ENCODE measurements at regions not wholly inside any gene's neighbourhood (a gene's known extent, or its start where the extent isn't known, plus 50 kb on each side); places are given as distances from the start of the nearest gene placed in this dataset.

GRCh38 chr2:51528156-51528555, 496.2 kb upstream of the NRXN1 start:
- DNase-seq = no peak

- no peak for DNase-seq
These were observed 494.8 kb upstream of the NRXN1 start for GRCh38 chr2:51526766-51527165.

DNA sequence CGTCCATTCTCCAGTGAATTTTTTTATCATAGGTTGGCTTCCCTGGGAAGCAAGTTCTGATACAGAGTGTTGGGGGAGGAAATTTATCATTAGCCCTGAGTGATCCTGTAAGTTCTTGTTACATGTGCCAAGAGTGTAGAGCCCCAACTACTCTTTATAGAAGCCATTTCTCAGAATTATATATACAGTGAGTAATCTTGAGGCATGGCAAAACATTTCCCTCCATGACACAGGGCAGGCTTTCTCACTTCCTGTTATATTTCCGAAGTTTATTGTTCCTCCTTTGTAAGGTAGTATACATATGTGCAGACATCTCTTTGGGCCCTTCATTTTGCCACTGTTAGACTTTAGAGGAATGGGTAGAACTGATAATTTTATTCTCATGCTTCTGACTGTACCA, 484.7 kb upstream of the NRXN1 start:
- DNase-seq = no peak

- no peak for DNase-seq
These were observed 479.1 kb upstream of the NRXN1 start for GRCh38 chr2:51511002-51511401.

GRCh38 chr2:51510303-51510702, 478.4 kb upstream of the NRXN1 start:
- DNase-seq = no peak

DNA sequence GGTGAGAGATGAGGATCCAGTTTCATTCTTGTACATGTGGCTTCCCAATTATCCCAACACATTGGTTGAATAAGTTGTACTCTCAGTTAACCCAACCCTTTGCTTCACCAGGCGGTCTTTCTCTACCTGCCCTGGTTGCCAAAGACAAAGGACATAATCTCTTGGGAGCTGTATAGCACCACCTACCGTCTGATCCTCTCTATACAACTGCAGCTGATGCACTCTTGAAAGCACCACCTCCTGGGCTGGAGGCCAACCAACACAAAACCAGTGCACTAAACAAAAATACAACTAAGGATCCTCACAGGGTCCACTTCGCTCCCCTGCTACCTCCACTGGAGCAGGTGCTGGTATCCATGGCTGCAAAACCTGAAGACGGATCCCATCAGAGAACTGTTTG, 473.6 kb upstream of the NRXN1 start:
- no peak for DNase-seq

GRCh38 chr2:51490576-51491234, 458.8 kb upstream of the NRXN1 start:
- no peak for DNase-seq

DNA sequence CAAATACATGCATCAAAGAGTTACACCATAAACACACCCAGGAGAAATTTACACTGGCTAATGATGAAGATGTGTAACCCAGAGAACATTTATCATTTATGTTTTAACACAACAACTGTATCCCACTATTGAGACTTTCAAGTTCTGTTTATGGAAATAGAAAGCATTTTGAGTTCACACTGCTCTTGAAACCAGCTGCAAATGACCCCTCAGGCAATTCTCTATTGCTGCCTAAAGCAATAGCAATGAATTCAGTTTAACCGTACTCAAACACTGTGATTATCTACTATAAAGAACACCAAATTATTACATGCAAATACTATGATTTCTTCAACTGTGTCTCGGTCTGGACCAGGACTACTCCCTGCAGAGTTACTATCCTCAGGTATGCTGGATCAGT, 452.7 kb upstream of the NRXN1 start:
- no peak for DNase-seq

DNA sequence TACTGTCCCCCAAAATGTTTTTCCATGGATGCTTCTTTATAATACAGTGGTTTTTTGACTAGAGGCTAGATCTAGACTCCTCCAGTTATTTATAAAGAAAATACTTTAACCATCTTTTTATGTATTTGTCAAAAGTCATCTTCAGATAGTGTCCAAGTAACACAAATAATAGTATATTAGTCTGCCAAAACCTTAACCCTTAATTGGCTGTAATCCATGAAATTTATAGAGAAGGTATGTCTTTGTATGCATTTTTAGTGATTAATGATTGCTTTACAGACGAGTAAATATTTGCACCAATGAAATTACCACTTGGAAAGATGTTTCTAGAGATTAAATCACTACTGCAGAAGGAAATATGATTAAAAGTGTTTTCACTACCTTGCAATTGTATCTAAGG, 451.8 kb upstream of the NRXN1 start:
- DNase-seq = no peak

GRCh38 chr2:51472783-51473182, 440.9 kb upstream of the NRXN1 start:
- no peak for DNase-seq

- DNase-seq = no peak
These were observed 440.4 kb upstream of the NRXN1 start for GRCh38 chr2:51472300-51472699.

DNA sequence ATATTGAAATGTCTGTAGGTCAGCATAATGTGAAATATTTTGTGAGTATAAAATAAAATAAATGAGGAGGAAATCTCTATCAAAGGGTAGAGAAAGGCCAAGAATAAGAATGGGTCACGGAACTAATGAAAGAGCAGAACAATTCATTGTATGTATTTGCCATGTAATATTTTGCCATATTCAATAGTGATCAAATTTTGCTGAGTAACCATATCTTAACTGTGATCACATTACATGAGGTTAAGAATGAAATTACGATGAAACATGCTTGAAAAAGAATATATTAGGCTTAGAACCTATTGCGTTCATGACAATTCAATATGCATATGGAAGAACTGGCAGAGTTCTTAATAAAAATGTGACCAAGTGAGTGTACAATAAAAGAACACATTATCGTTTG, 437.2 kb upstream of the NRXN1 start:
- DNase-seq = no peak

GRCh38 chr2:51465326-51465725, 433.4 kb upstream of the NRXN1 start:
- DNase-seq = no peak

DNA sequence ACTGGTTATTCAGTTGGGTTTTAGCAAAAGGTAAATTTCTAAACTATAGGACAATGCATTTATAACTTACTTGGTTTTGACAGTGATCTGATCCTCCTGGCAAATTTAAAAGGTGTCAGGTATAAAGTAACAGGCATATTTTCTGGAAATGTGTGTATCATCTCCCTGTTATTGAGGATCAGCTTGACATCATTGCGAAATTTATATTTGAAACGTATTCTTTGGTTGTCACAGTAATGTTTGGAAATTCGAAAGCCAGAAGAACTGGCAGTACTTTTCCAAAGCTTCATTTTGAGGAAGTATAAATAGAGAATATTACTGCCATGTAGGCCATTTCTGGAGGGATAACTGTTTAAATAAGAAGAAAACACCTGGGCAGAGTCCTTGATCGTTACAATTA, 422.2 kb upstream of the NRXN1 start:
- no peak for DNase-seq

DNA sequence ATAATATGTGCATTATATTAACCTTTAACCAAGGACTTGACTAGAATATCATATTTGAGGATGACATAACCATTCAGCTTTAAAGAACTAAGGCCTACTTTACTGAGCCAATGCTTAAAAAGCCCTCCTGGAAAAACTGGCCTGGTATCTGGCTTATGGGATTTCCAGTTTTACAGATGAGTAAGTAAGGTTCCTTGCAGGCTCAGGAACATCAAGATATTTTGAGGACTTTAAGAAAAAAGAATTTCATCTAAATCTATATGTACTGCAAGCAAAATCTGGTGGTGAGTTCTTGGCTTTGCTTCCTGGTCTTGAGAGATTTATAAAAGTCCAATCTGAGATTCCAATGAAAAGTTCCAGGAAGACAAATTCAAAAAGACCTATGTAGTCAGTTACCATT, 417.0 kb upstream of the NRXN1 start:
- DNase-seq = no peak

DNA sequence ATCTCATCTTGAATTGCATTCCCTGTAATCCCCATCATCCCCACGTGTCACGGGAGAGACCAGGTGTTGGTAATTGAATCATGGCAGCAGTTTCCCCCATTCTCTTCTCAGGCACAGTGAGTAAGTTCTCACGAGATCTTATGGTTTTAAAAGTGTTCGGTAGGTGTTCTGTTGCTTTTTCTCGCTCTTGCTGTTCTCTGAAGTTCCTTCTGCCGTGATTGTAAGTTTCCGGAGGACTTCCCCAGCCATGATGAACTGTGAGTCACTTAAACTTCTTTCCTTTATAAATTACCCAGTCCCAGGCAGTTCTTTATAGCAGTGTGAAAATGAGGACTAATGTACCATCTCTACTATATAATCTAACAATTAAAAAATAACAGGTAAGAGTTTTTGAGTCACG, 409.9 kb upstream of the NRXN1 start:
- DNase-seq = no peak

DNA sequence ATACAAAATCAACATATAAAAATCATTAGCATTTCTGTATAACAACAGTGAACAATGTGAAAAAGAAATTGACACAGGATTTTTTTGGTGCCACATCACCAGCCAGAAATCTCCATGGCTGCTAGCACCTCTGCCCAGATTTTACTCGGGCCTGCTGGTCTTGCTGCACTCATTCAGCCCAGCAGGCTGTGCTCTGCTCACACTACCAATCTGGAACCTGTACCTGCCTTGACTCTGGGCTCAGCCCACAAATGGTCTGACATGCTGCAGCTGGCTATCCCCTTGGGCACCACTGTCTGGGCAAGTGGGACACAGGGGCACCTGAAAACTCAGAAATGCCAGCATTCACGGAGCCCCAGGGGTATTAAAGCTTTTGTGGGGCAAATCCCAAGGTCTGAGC, 392.5 kb upstream of the NRXN1 start:
- DNase-seq = no peak

- no peak for DNase-seq
These were observed 388.6 kb upstream of the NRXN1 start for GRCh38 chr2:51420511-51420910.

GRCh38 chr2:51413726-51414125, 381.8 kb upstream of the NRXN1 start:
- DNase-seq = no peak

DNA sequence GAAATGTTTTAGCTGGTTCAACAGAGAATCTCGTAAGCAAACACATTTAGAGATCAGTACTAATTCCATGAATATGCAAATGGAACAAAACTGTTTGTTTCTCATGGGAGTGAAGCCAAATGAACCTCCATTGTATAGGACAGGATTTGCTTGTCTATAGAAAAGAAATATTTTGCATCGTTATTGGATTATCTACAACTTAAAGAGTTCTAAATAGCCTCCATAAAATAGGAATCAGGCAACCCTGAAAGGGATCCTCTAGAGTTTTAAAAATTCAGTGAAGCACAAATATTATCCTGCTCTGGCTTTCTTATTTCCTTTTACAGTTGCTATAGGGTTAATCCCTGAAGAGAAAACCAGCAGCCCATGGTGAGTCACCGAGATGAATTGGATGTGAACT, 378.4 kb upstream of the NRXN1 start:
- DNase-seq = no peak

DNA sequence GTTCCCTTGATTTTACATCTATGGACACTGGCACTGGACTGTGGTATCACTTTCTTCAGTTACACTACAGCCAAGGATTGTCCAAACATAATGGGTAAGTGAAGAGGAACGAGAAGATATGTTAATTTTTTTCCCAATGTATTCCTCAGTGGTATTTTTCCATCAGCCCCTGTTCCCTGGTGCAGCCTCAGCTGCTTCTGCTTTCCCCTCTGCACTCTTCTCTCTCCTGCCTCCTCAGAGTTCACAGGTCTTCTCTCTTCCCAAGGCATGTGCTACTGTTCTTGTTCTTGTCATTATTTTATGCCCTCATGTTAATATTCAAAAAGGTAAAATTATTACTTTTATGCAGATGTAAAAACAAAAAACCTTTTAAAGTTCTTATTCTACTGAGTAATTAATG, 378.0 kb upstream of the NRXN1 start:
- DNase-seq = no peak

DNA sequence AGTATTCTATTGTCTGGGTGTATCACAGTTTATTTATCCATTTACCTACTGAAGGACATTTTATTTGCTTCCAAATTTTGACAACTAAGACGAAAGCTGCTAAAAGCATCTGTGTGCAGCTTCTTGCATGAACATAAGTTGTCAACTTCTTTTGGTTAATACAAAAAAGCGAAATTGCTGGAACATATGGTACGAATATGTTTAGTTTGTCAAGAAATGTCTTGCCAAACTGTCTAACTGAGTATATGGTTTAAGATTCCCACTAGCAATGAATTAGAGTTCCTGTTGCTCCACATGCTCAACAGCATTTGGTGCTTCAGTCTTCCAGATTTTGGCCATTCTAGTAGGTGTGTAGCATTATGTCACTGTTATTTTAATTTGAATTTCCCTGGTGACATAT, 372.3 kb upstream of the NRXN1 start:
- no peak for DNase-seq

DNA sequence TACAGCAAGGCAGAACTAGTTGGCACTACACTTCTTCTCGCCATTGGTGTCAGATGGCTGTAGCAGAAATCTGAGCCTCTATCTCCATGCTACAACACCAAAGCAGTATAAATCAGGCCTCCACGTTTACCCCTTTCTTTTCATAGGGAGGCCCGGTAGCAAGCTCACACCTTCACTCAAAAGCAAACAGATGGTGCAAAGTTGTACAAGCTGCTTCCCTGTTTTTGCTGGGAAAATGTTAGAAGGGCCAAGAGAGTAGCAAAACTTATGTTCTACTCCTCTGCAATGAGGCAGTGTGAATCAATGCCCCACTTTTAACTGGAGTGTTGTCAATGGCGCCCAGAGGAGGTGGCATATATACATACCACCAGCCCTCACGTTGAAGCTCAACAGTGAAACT, 369.6 kb upstream of the NRXN1 start:
- no peak for DNase-seq

- DNase-seq = no peak
These were observed 355.3 kb upstream of the NRXN1 start for GRCh38 chr2:51387235-51387634.

DNA sequence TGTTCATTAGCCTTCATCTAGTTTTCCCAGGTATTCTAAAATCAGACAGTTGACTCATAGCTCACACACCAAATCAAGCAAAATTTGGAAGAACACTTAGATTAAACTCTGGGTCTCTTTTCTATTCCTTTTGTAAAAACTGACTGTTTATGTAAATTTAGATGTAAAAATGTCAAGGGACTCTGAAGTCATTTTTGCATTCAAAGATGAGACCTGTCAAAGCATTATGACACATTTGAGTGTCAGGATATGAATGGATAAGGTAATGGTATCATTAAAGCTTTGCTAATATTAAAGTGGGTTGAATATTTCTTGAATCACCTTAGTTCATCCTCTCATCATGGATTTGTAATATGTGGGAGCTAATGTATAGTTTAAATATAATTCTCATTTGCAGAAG, 348.1 kb upstream of the NRXN1 start:
- DNase-seq = no peak

DNA sequence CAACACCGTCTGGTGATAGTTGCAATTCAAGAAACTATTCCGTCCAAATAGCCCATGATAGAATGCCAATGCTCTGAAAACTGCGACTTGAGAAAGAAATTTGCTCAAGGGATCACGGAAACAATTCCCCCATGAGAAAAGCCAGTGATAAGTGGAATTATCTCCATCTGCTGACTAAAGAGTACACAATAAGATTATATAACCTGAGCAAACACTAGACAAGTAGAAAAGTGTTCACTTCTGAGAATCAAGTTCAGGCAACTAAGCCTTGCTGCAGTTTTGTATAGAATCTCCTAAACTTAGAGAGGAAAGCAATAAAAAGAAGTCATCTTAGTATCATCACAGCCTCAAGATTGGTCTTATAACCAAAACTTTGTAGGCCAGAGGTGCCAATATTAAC, 336.3 kb upstream of the NRXN1 start:
- DNase-seq = no peak

Data from bone marrow (tissue), 2 donors.